ENCODE measurements at regions not wholly inside any gene's neighbourhood (a gene's known extent, or its start where the extent isn't known, plus 50 kb on each side); places are given as distances from the start of the nearest gene placed in this dataset.

DNA sequence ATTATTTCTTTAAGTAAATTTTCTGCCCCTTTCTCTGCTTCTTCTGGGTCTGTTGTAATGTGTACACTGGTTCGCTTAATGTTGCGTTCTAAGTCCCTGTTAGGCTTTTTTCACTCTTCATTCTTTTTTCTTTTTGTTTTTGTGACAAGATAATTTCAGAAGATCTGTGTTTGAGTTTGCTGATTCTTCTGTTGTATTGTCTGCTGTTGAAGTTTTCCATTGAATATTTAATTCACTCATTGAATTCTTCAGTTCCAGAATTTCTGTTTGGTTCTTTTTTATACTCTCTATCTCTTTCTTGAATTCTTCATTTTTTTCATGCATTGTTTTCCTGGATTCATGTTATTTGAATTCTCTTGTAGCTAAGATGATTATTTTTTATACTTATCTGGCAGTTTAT lies 66.3 kb upstream of the NUDT6 start:
- TF ChIP-seq, protein P1, sequence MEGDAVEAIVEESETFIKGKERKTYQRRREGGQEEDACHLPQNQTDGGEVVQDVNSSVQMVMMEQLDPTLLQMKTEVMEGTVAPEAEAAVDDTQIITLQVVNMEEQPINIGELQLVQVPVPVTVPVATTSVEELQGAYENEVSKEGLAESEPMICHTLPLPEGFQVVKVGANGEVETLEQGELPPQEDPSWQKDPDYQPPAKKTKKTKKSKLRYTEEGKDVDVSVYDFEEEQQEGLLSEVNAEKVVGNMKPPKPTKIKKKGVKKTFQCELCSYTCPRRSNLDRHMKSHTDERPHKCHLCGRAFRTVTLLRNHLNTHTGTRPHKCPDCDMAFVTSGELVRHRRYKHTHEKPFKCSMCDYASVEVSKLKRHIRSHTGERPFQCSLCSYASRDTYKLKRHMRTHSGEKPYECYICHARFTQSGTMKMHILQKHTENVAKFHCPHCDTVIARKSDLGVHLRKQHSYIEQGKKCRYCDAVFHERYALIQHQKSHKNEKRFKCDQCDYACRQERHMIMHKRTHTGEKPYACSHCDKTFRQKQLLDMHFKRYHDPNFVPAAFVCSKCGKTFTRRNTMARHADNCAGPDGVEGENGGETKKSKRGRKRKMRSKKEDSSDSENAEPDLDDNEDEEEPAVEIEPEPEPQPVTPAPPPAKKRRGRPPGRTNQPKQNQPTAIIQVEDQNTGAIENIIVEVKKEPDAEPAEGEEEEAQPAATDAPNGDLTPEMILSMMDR (IDR thresholded peaks at IDR 0.05) = no peak
- Histone ChIP-seq H3K27ac (no peak overlapping the region), H3K36me3 (peaks cover 0 to 47% (median 34%) of the 10 kb centered on the region in 3 donors), H3K4me3 (no peak overlapping the region), H3K9me3 (peaks cover 0 to 26% (median 20%) of the 10 kb centered on the region in 3 donors), H3K27me3 (no peaks in the 10 kb centered on the region), H3K4me1 (no peaks in the 10 kb centered on the region)
- intact Hi-C loops (cut with DNase I; ENCODE audit: low total_unique reads) = no loop called here
- no peak for DNase-seq

DNA sequence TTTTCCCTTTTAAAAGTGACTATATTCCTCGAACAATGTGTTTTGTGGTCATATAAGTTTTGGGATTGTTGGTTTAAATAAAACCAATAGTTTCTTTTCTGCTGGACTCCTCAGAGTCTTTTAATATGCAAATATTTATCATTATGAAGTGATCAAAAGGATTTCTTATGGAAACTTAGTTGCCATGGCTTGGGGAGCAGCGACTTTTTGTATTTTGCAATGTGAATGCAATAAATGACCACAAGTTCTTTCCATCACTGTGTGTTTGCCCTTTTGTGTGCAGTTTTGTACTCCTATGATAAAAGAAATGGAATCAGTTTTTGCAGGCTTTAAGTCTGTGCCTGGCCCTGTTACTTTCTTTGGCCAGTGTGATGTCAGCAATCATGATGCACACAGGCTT lies 68.5 kb upstream of the NUDT6 start:
- DNase-seq = no peak
- Histone ChIP-seq H3K27me3 (no peaks in the 10 kb centered on the region), H3K27ac (no peak overlapping the region), H3K4me1 (no peaks in the 10 kb centered on the region), H3K36me3 (peaks cover 0 to 39% (median 28%) of the 10 kb centered on the region in 3 donors), H3K4me3 (no peak overlapping the region), H3K9me3 (peaks cover 0 to 26% (median 20%) of the 10 kb centered on the region in 3 donors)
- TF ChIP-seq, protein P1 (IDR thresholded peaks at IDR 0.05) = no peak
- intact Hi-C loops (cut with DNase I; ENCODE audit: low total_unique reads) = no loop called here

DNA sequence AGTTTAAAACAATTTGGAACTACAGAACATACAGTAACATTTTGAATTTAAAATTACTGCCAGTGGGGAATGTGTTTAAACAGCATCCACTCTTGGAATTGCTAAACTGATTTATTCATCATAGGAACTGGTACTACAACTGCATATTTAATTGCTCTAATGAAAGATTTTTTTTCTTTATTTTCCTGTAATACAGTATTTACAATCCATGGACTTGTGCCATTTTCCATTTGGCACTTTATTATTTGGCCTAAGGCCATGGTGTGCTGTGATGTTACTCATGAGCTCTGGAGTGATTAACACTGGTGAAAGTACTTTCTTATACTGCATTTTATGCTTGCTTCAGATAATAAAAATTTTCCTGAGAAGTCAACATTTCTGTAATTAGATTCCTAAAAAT lies 69.7 kb upstream of the NUDT6 start:
- Histone ChIP-seq H3K9me3 (peaks cover 0 to 20% (median 20%) of the 10 kb centered on the region in 3 donors), H3K27ac (no peak overlapping the region), H3K36me3 (peaks cover 0 to 35% (median 17%) of the 10 kb centered on the region in 3 donors), H3K27me3 (no peaks in the 10 kb centered on the region), H3K4me1 (no peaks in the 10 kb centered on the region), H3K4me3 (no peak overlapping the region)
- TF ChIP-seq, protein P1 (IDR thresholded peaks at IDR 0.05) = no peak
- no peak for DNase-seq
- intact Hi-C loops (cut with DNase I; ENCODE audit: low total_unique reads) = no loop called here

DNA sequence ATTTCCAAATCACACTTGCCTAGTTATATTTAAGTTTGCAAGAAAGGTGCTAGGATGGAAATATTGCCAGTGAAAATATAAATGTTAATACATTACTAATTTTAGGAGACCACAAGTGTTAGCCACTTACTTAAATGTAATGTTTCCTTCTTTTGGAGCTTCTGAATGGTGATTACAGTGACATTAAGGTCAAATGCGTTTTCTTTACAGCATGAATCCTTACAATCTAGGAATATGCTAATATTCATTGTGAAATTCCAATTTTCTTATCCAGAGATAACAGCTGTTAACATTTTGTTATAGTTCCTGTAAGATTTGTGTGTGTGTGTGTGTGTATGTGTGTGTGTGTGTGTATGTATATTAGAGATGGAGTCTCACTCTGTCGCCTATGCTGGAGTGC lies 70.2 kb upstream of the NUDT6 start:
- no peak overlapping the region for H3K4me3 ChIP-seq
- TF ChIP-seq, protein P1 (IDR thresholded peaks at IDR 0.05) = no peak
- no peaks in the 10 kb centered on the region for H3K27me3 ChIP-seq
- no peaks in the 10 kb centered on the region for H3K4me1 ChIP-seq
- DNase-seq = no peak
- no peak overlapping the region for H3K27ac ChIP-seq
- intact Hi-C loops (cut with DNase I; ENCODE audit: low total_unique reads) = no loop called here
- H3K36me3 ChIP-seq = peaks cover 0 to 31% (median 11%) of the 10 kb centered on the region in 3 donors
- peaks cover 0 to 18% (median 17%) of the 10 kb centered on the region in 3 donors for H3K9me3 ChIP-seq

DNA sequence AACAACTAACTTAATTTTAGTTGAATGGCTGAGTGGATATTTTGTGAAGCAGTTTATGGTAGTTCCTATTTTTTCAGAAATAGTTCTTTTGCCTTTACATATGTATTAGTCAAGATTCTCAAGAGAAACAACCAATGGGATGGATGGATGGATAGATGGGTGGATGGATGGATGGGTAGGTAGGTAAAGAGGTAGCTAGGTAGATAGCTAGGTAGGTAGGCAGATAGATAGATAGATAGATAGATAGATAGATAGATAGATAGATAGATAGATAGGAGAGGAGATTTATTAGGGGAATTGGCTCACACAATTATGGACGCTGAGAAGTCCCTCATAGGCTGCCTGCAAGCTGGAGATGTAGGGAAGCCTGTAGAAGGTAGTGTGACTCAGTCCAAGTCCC lies 74.0 kb upstream of the NUDT6 start:
- H3K27me3 ChIP-seq = no peaks in the 10 kb centered on the region
- H3K36me3 ChIP-seq = no peaks in the 10 kb centered on the region
- intact Hi-C loops (cut with DNase I; ENCODE audit: low total_unique reads) = no loop called here
- no peaks in the 10 kb centered on the region for H3K4me1 ChIP-seq
- TF ChIP-seq, protein P1 (IDR thresholded peaks at IDR 0.05) = no peak
- H3K4me3 ChIP-seq = no peak overlapping the region
- H3K27ac ChIP-seq = no peak overlapping the region
- H3K9me3 ChIP-seq = no peaks in the 10 kb centered on the region
- DNase-seq = no peak
